Spinal cord (tissue), 9 donors: ENCODE measurements at regions not wholly inside any gene's neighbourhood (a gene's known extent, or its start where the extent isn't known, plus 50 kb on each side); places are given as distances from the start of the nearest gene placed in this dataset.
"Not testable (repeated sequence)": the region's sequence is repeated elsewhere in the genome, so short reads cannot be mapped to it uniquely, and the experiment has no call there.

Experiments used
- DNase-seq, 6 donors: peaks; one replicate each; pipeline versions ENCODE4 v3.0.0 to v3.0.0-alpha.2; 2013 to 2015; ENCODE audit warnings: low spot score in 6 of 6, low read depth in 4 of 6
- H3K27ac ChIP-seq: one replicate; pipeline ENCODE4 v1.5.1; 2013; ENCODE audit warnings: low read depth, low read length, control low read depth
- H3K27me3 ChIP-seq: one replicate; pipeline ENCODE4 v1.6.1; 2013; ENCODE audit warnings: low read length; ENCODE audit not compliant: control insufficient read depth, insufficient read depth
- H3K36me3 ChIP-seq: one replicate; pipeline ENCODE4 v1.6.1; 2013; ENCODE audit warnings: low read length; ENCODE audit not compliant: control insufficient read depth, insufficient read depth
- H3K4me1 ChIP-seq: one replicate; pipeline ENCODE4 v1.6.1; 2013; ENCODE audit warnings: low read length; ENCODE audit not compliant: control insufficient read depth, insufficient read depth
- H3K4me3 ChIP-seq: one replicate; pipeline ENCODE4 v1.5.1; 2013; ENCODE audit warnings: low read depth, low read length, control low read depth
- H3K9me3 ChIP-seq: one replicate; pipeline ENCODE4 v1.6.1; 2013; ENCODE audit warnings: low read length; ENCODE audit not compliant: control insufficient read depth, insufficient read depth
- WGBS: methylation state at CpG from one replicate; pipeline ENCODE4 v1.1.5; 2013; ENCODE audit warnings: missing lambda C conversion rate; ENCODE audit not compliant: insufficient coverage; 5-methylcytosine and 5-hydroxymethylcytosine counted together
- donor health status: healthy.

GRCh38 chr18:4691836-4692235 is 236.7 kb upstream of the DLGAP1 start:
- no peaks in the 10 kb centered on the region for H3K36me3 ChIP-seq
- no peak for DNase-seq
- H3K27me3 ChIP-seq, result no peaks in the 10 kb centered on the region
- H3K4me3 ChIP-seq, result no peak overlapping the region
- no peak overlapping the region for H3K27ac ChIP-seq
- H3K9me3 ChIP-seq, result no peaks in the 10 kb centered on the region
- 88% methylated on average over 17 of the region's 17 CpGs for WGBS
- H3K4me1 ChIP-seq, result no peaks in the 10 kb centered on the region

DNA sequence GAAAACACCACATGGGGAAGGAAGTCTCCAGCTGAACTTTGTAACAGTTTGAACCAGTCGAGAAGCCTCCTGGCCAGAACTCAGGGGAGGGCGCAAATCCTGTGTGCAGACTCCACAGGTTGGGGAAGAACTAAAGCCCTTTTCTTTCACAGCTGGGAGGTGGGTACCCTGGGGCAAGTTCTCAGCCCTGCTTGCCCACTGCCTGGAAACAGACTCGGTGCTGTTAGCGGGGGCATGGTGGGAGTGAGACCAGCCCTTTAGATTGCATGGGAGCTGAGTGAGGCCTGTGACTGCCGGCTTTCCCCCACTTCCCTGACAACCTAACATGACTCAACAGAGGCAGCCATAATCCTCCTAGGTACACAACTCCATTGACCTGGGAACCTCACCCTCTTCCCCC is 223.6 kb upstream of the DLGAP1 start:
- H3K36me3 ChIP-seq, H3K27me3 ChIP-seq, DNase-seq, H3K27ac ChIP-seq, H3K4me3 ChIP-seq, H3K9me3 ChIP-seq, H3K4me1 ChIP-seq: not testable (repeated sequence)
- 96% methylated on average over 4 of the region's 5 CpGs for WGBS

- WGBS, result 77% methylated on average over 3 of the region's 3 CpGs
- no peaks in the 10 kb centered on the region for H3K4me1 ChIP-seq
- no peaks in the 10 kb centered on the region for H3K9me3 ChIP-seq
- DNase-seq, result no peak
- no peak overlapping the region for H3K4me3 ChIP-seq
- H3K27me3 ChIP-seq, result no peaks in the 10 kb centered on the region
- no peak overlapping the region for H3K27ac ChIP-seq
- no peaks in the 10 kb centered on the region for H3K36me3 ChIP-seq
Observed at GRCh38 chr18:4677006-4677405, 221.9 kb upstream of the DLGAP1 start.

DNA sequence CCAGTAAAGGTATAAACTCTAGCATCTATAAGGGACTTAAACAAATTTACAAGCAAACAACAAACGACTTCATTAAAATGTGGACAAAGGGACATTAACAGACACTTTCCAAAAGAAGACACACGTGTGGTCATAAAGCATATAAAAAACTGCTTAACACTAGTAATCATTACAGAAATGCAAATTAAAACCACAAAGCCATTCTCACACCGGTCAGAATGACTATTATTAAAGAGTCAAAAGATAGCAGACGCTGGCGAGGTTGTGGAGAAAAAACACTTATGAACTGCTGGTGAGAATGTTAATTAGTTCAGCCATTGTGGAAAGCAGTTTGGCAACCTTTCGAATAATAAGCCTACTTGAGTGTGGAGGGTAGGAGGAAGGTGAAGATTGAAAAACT is 217.1 kb upstream of the DLGAP1 start:
- Histone ChIP-seq H3K9me3 (peaks cover 2% of the 10 kb centered on the region), H3K36me3 (no peaks in the 10 kb centered on the region), H3K27ac (no peak overlapping the region), H3K4me1 (no peaks in the 10 kb centered on the region), H3K4me3 (no peak overlapping the region), H3K27me3 (no peaks in the 10 kb centered on the region)
- peak in 1 of 6 donors; percentile 11 for DNase-seq
- no CpG with 5 or more reads among the region's 6 CpGs for WGBS

DNA sequence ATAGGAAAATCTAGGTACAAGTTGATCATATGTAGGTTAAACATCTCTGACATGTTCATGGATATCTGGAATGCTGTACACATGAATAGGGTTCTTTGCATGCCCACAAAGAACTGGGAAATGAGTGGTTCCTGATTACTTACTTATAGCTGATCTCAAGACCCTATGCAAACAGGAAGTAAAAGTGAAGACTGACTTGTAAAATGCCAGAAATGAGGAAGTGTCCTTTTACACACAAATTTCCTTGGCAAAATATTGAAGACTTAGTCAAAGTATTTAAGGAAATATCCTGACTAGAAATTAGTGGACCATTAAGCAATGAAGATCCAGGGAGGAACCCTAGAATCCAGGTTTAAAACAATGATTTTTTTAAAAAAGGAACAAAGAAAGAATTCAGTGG is 203.7 kb upstream of the DLGAP1 start:
- H3K9me3 ChIP-seq, result no peaks in the 10 kb centered on the region
- H3K27me3 ChIP-seq, result no peaks in the 10 kb centered on the region
- H3K4me3 ChIP-seq, result no peak overlapping the region
- H3K36me3 ChIP-seq, result no peaks in the 10 kb centered on the region
- no peak for DNase-seq
- H3K4me1 ChIP-seq, result no peaks in the 10 kb centered on the region
- no peak overlapping the region for H3K27ac ChIP-seq

GRCh38 chr18:4653418-4653817 is 198.3 kb upstream of the DLGAP1 start:
- H3K4me1 ChIP-seq, result no peaks in the 10 kb centered on the region
- no peaks in the 10 kb centered on the region for H3K27me3 ChIP-seq
- no peak overlapping the region for H3K27ac ChIP-seq
- H3K9me3 ChIP-seq, result no peaks in the 10 kb centered on the region
- no peak overlapping the region for H3K4me3 ChIP-seq
- DNase-seq, result no peak
- WGBS, result 100% methylated on average over 2 of the region's 2 CpGs
- no peaks in the 10 kb centered on the region for H3K36me3 ChIP-seq

DNA sequence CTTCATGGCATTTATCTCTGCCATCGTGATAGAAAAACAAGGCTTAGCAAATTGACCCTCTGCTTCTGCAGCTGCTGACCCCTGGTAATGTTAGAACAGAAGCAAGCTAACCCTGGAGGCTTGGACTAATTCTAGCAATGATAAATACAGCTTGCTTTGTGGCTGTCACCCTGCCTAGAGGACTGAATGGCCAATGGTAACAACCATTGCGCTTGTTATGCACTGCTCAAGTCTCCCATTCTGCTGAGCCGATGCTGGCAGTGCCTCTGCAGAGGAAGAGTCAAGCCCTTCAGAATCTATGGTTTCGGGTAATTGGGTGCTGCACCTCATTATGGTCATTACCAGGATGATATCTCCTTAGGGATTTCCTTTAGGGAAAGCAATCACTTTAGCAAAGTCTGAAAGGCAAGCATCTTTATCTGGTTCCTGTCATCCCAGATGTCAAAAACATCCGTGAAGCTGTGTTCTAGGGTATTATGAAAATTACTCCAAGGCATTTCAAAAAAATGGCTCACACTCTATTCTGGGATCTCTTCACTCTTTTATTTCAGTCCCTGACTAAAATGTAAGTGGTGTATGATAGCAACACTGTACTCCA is 186.8 kb upstream of the DLGAP1 start:
- Histone ChIP-seq H3K27me3 (no peaks in the 10 kb centered on the region), H3K9me3 (no peaks in the 10 kb centered on the region), H3K27ac (no peak overlapping the region), H3K4me1 (no peaks in the 10 kb centered on the region), H3K36me3 (no peaks in the 10 kb centered on the region), H3K4me3 (no peak overlapping the region)
- peak in 2 of 6 donors; percentile 11 to 36 for DNase-seq
- WGBS, result 41% methylated on average over 4 of the region's 5 CpGs

DNA sequence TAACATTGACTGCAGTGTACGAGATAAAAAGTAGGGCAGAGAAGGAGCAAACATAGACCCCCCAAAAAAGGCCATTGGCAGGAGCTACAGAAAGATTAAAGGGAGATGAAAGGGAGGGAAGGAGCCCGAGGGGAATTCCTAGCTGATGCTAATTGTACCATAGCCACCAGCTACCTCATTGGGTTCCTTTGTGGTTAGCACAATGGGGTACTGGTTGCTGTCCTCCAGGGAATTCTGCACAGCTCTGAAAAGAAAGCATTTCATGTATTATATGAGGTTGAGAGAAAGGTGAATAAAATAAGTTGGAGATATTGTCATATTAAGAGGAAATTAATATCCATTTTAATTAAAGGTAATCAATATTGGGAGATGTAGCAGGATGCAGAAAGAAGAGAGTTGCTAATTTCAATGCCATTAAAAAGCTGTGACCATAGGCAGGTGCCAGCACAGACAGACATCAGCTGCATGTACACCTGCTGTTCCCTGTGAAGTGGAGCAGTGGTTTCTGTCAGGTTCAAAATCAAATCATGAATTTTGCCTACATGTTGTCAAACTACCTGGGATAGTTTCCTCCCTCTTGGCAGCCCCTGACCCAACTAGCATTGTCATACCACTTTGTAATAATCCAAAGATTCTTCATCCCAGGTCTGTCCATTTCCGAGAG is 185.4 kb upstream of the DLGAP1 start:
- no peaks in the 10 kb centered on the region for H3K36me3 ChIP-seq
- H3K4me3 ChIP-seq, result no peak overlapping the region
- H3K4me1 ChIP-seq, result no peaks in the 10 kb centered on the region
- no peaks in the 10 kb centered on the region for H3K9me3 ChIP-seq
- no peak overlapping the region for H3K27ac ChIP-seq
- 86% methylated on average over 1 of the region's 3 CpGs for WGBS
- no peaks in the 10 kb centered on the region for H3K27me3 ChIP-seq
- DNase-seq, result no peak

- Histone ChIP-seq H3K4me1 (no peaks in the 10 kb centered on the region), H3K27me3 (no peaks in the 10 kb centered on the region), H3K36me3 (no peaks in the 10 kb centered on the region), H3K4me3 (no peak overlapping the region), H3K9me3 (no peaks in the 10 kb centered on the region), H3K27ac (no peak overlapping the region)
- peak in 1 of 6 donors; percentile 61 for DNase-seq
- WGBS, result 25% methylated on average over 3 of the region's 6 CpGs
Observed at GRCh38 chr18:4639628-4640310, 184.7 kb upstream of the DLGAP1 start.

DNA sequence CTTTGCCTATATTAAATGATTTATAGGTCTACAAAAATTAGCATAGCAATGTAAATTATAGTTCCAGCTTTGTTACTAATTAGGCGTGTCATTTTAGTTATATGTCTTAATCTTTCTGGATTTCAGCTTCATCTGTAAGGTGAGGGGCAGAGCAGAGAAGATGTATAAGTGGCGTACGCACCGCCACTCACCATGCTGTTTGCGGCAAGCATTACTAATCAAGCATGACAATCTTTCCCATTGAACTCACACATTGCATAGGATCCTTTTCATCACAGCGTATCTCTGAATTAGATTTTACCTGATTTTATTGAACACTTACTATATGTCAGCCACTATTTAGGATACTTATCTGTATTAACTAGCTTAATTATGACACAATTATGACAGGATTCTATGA is 183.6 kb upstream of the DLGAP1 start:
- no peak overlapping the region for H3K27ac ChIP-seq
- DNase-seq, result no peak
- 96% methylated on average over 4 of the region's 6 CpGs for WGBS

More for the DNA sequence above, 183.6 kb upstream of the DLGAP1 start:
- Histone ChIP-seq H3K4me3 (no peak overlapping the region), H3K4me1 (no peaks in the 10 kb centered on the region), H3K36me3 (no peaks in the 10 kb centered on the region), H3K27me3 (no peaks in the 10 kb centered on the region), H3K9me3 (no peaks in the 10 kb centered on the region)
